ENCODE measurements at regions not wholly inside any gene's neighbourhood (a gene's known extent, or its start where the extent isn't known, plus 50 kb on each side); places are given as distances from the start of the nearest gene placed in this dataset.

DNA sequence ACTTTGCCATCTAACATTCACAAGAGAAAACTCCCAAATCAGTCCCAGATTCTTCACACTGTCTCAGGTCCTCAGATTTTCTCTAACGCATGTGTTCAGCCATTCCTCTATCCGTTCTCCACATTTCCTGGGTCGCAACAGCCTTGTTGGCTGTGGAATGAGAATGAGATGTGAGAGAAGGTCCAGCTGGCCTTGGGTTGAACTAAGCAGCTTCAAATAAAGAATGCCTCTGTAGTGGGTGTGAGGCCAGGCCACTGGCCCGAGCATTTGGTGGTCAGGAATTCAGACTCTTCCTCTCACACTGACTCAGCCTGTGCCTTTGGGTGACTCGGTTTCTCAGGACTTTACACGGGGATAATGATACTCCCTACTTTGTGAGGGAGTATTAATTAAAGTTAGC lies 73.8 kb upstream of the CCN6 start:
- H3K27me3 Mint-ChIP-seq (ENCODE audit: low read depth) = no peaks in the 10 kb centered on the region

DNA sequence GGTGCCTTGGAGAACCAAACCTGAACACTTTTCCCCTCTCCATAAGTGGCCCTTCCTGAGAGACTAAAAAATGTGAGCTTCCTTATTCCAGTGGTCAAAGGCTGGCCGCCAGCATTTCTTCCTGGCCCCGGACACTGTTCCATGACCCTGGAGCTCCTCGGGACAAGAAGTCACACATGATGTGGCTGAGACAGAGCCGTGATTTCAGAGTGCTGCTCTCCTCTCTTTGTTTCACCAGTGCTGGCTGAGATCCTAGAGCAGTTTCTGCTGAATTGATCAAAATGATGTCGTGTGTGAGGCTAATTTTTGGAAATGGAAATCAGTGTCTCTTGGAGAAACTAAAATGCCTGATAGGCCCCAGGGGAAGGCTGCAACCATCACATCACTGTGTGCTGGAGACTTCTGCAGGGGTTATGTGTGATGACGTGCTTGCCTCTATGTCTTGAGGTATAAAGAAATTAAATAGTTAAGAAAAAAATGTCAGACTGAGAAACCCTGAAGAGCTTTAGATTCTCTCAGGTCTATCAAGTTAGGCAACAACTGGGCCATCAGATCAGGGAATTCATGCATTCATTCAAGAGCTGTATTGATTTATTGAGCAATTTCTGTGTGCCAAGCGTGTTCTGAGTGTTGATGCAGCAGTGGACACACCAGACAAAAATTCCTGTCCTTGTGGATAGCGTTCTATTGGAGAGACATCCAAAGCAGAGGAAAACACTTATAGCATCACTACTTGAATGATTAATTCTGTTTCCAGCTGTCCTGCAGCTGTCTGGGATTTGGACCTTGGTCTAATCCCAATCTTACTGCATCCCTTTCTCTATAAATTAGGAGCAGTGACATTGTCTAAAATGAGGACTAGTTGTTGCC lies 72.7 kb upstream of the CCN6 start:
- Mint-ChIP-seq H3K9me3 (ENCODE audit: insufficient read depth) (no peaks in the 10 kb centered on the region), H3K36me3 (ENCODE audit: low read depth) (no peaks in the 10 kb centered on the region), H3K27ac (no peak overlapping the region), H3K4me3 (no peak overlapping the region), H3K27me3 (ENCODE audit: low read depth) (no peaks in the 10 kb centered on the region), H3K4me1 (ENCODE audit: low read depth) (peaks cover 41% of the 10 kb centered on the region)
- ATAC-seq = no peak
- DNase-seq = no peak
- CTCF ChIA-PET = no interaction called here
- POLR2A ChIA-PET = interaction anchor here (0.7 kb wide), 1 partner anchor 62 kb away, joined by 3 read pairs; no protein-coding TSS in a partner anchor

More for the DNA sequence above, 73.8 kb upstream of the CCN6 start:
- H3K4me1 Mint-ChIP-seq (ENCODE audit: low read depth) = peaks cover 42% of the 10 kb centered on the region
- H3K36me3 Mint-ChIP-seq (ENCODE audit: low read depth) = no peaks in the 10 kb centered on the region
- ChIA-PET POLR2A (no interaction called here), CTCF (no interaction called here)
- H3K9me3 Mint-ChIP-seq (ENCODE audit: insufficient read depth) = no peaks in the 10 kb centered on the region
- H3K4me3 Mint-ChIP-seq = no peak overlapping the region
- ATAC-seq = no peak
- H3K27ac Mint-ChIP-seq = no peak overlapping the region
- DNase-seq = no peak

DNA sequence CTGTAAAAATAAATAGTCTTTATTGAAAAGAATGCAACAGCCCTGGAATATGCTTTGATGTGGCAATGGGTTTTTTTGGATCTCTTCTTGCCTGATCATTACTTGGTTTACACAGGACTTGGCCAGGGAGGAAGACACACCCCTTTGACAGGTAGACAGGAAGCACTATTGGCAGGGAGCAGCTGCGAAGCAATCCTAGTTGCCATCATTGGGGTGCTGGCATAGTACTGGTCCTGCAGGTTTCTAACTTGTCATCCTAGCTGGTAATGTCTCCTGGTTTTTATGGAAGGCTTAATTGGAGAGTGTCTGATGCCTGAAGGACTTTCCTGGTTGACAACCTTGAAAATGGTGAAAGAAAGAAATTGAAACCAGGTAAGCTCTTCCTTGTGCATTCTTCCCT lies 71.2 kb upstream of the CCN6 start:
- Mint-ChIP-seq H3K4me1 (ENCODE audit: low read depth) (peaks cover 47% of the 10 kb centered on the region), H3K4me3 (no peak overlapping the region), H3K9me3 (ENCODE audit: insufficient read depth) (no peaks in the 10 kb centered on the region), H3K36me3 (ENCODE audit: low read depth) (no peaks in the 10 kb centered on the region), H3K27me3 (ENCODE audit: low read depth) (no peaks in the 10 kb centered on the region), H3K27ac (no peak overlapping the region)
- CTCF ChIA-PET = interaction anchor here (1.1 kb wide), 1 partner anchor 8 kb away, joined by 3 read pairs; no protein-coding TSS in a partner anchor
- POLR2A ChIA-PET = no interaction called here
- no peak for DNase-seq
- ATAC-seq = no peak

DNA sequence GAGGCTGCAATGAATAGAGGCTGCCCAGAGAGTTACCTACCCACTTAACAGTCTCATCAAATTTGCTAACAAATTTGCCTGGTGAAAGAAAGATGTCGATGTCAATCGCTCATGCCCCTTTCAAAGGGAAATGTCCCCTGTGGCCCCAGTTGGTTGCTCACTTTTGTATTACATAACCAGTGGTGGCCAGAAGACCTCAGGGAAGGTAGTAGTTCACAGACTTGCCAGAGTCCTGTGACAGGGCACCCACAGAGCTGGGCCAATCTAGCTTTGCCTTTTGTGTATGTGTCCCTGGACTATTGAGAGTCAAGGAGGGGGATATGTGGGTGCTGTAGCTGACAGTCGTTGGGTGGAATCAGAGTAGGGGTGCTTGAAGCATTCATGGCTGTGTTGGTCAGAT lies 70.7 kb upstream of the CCN6 start:
- Mint-ChIP-seq H3K36me3 (ENCODE audit: low read depth) (no peaks in the 10 kb centered on the region), H3K9me3 (ENCODE audit: insufficient read depth) (no peaks in the 10 kb centered on the region), H3K27ac (no peak overlapping the region), H3K4me1 (ENCODE audit: low read depth) (peaks cover 51% of the 10 kb centered on the region), H3K4me3 (no peak overlapping the region), H3K27me3 (ENCODE audit: low read depth) (no peaks in the 10 kb centered on the region)
- no peak for DNase-seq
- POLR2A ChIA-PET = no interaction called here
- no peak for ATAC-seq
- CTCF ChIA-PET = interaction anchor here (1.1 to 2.2 kb wide), 2 partner anchors 9 to 10 kb away, joined by 3 to 8 read pairs; no protein-coding TSS in a partner anchor

DNA sequence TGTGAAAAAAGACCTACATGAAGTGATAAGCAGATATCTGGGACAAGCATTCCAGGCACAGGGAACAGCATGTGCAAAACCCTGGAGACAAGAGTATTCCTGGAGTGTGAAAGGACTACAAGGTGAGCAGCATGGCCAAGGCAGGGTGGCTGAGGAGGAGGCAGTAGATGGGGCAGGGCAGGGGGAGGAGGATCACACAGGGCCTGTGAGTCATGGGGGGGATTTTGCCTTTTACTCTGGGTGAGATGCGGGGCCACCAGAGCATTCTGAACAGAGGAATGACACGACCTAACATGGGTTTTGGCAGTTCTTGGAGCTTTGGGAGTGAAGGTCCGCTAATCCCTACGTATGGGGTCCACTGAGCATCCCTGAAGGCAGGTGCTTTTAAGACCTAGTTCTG lies 69.8 kb upstream of the CCN6 start:
- Mint-ChIP-seq H3K27me3 (ENCODE audit: low read depth) (no peaks in the 10 kb centered on the region), H3K4me3 (no peak overlapping the region), H3K36me3 (ENCODE audit: low read depth) (peaks cover 3% of the 10 kb centered on the region), H3K9me3 (ENCODE audit: insufficient read depth) (no peaks in the 10 kb centered on the region), H3K27ac (peak overlapping the region; percentile 28), H3K4me1 (ENCODE audit: low read depth) (peaks cover 59% of the 10 kb centered on the region)
- ChIA-PET POLR2A (no interaction called here), CTCF (interaction anchor here (1.5 to 2.2 kb wide), 2 partner anchors 11 to 114 kb away, joined by 3 to 8 read pairs; no protein-coding TSS in a partner anchor)
- DNase-seq = no peak
- no peak for ATAC-seq

DNA sequence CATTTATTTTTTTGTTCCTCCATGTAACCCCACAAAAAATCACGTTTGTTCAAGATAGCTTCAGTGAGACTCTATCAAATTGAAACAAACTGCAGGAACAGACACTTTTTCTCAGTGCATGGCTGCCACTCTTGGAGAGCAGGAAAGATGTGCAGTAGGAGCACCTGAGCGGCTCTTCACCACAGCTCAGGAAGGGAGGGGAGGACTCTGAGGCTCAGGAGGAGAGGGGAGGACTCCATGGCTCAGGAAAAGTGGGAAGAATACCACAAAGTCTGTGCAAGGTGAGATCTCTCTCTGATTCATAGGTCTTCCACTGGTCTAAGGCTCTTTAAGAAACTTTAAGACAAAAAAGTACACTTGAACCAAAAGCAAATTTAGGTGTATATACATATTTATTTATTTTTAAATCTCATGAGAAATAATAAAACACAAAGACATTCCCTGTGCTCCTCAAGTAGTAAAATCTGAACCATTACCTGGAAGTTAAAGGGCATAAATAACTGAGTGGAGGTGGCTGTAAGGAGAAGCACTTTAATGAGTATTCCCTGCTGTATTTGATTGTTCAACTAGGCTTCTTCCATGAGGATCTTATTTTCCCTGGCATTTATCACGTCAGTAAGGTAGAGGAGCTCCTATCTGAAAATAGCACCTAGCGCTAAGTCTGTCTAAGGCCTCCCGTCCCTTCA lies 69.2 kb upstream of the CCN6 start:
- POLR2A ChIA-PET = no interaction called here
- Mint-ChIP-seq H3K27ac (peak overlapping the region; percentile 37), H3K4me1 (ENCODE audit: low read depth) (peaks cover 61% of the 10 kb centered on the region), H3K36me3 (ENCODE audit: low read depth) (peaks cover 3% of the 10 kb centered on the region), H3K27me3 (ENCODE audit: low read depth) (no peaks in the 10 kb centered on the region), H3K4me3 (no peak overlapping the region), H3K9me3 (ENCODE audit: insufficient read depth) (no peaks in the 10 kb centered on the region)
- ATAC-seq = no peak
- CTCF ChIA-PET = interaction anchor here (0.7 to 2.2 kb wide), 7 partner anchors 11 to 274 kb away, joined by 3 to 8 read pairs (median 4); partner anchors contain the start of gene FYN
- no peak for DNase-seq

DNA sequence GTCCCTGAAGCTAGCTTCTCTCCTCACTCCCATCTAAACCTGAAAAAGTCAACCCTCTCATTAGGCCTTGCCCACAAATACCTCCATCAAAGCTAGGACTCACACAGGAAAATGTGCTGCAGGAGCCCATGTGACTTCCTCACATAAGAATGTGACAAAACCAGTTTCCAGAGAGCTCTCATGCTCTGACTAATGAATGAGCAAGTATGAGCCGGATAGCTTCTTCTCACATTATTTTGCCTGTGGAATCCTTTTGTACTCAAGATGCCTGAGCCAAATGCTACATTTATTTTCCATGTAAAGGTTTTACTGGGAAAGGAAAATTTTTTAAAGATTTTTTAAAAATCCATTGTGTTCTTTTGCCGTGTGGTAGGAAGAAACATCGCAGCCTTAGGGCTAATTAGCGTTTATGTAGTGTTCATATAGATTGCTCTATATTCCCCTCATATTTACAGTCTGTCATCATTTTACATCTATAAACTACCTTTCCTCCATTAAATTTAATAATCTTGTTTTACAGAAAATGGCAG lies 68.6 kb upstream of the CCN6 start:
- ChIA-PET POLR2A (no interaction called here), CTCF (interaction anchor here (0.7 to 2.2 kb wide), 7 partner anchors 12 to 275 kb away, joined by 3 to 8 read pairs (median 4); partner anchors contain the start of gene FYN)
- Mint-ChIP-seq H3K4me3 (no peak overlapping the region), H3K4me1 (ENCODE audit: low read depth) (peaks cover 64% of the 10 kb centered on the region), H3K27me3 (ENCODE audit: low read depth) (no peaks in the 10 kb centered on the region), H3K36me3 (ENCODE audit: low read depth) (peaks cover 3% of the 10 kb centered on the region), H3K27ac (peak overlapping the region; percentile 37), H3K9me3 (ENCODE audit: insufficient read depth) (no peaks in the 10 kb centered on the region)
- DNase-seq = peak; percentile 42
- ATAC-seq = peak; percentile 65

DNA sequence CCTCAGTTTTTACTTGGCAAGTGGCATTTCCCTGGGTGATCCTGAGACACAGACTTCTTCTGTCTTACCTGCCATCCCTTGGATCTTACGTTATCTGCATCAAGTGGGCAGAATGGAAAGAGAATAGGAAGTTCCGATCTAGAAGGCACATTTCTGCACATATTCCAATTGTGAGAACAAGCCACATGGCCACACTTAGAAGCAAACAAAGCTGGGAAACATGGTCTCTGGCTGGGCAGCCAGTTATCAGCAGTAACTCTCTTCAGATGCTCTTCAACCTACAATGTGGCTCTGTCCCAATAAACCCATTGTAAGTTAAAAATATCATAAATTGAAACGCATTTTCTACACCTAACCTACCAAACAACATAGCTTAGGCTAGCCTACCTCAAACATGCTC lies 67.3 kb upstream of the CCN6 start:
- no peak for ATAC-seq
- CTCF ChIA-PET = interaction anchor here (0.7 to 1.9 kb wide), 4 partner anchors 13 to 277 kb away, joined by 3 to 6 read pairs (median 4); partner anchors contain the start of gene FYN
- Mint-ChIP-seq H3K27me3 (ENCODE audit: low read depth) (no peaks in the 10 kb centered on the region), H3K9me3 (ENCODE audit: insufficient read depth) (no peaks in the 10 kb centered on the region), H3K36me3 (ENCODE audit: low read depth) (peaks cover 3% of the 10 kb centered on the region), H3K4me3 (no peak overlapping the region), H3K27ac (no peak overlapping the region), H3K4me1 (ENCODE audit: low read depth) (peaks cover 77% of the 10 kb centered on the region)
- POLR2A ChIA-PET = interaction anchor here (0.8 kb wide), 1 partner anchor 14 kb away, joined by 3 read pairs; no protein-coding TSS in a partner anchor
- no peak for DNase-seq

DNA sequence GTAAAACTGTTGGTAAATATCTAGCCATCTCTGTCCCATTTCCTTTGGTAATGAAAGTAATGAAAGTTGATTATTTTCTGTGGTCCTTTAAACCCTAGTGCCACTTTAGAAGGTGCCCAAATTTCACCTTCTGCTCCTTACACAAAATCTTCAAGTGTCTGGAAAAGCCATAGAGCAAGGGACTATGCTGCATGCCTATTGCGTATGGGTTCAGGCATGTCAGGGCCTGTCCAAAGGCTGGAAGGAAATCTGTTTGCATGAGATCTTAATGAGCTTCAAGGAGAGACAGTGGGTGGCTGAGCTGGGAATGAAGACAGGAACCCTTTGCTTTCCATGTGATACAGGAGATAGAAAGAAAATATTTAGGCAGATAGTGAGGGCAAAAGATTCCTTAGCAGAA lies 66.6 kb upstream of the CCN6 start:
- POLR2A ChIA-PET = no interaction called here

DNA sequence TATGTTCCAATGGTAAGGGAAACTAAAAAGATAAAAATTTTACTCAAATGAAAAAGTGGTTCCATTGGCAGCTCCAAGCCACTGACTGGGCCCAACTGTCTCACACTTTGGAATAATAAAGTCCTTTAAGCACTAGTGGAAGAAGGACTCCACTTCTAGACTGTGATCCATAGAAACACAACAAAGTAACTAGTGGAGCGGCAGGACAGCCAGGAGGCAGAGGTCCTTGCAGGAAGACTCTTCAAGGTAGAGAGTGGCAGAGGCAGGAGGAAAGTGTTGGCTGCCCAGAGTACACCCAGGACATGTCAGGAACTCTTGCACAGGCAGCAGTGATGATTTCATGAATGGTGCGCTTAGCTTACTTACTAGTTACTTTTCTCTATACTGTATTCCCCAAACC lies 65.0 kb upstream of the CCN6 start:
- no peaks in the 10 kb centered on the region for H3K9me3 Mint-ChIP-seq (ENCODE audit: insufficient read depth)
- peak overlapping the region; percentile 82 for H3K27ac Mint-ChIP-seq
- no peak overlapping the region for H3K4me3 Mint-ChIP-seq
- no peak for ATAC-seq
- peaks cover 83% of the 10 kb centered on the region for H3K4me1 Mint-ChIP-seq (ENCODE audit: low read depth)
- H3K27me3 Mint-ChIP-seq (ENCODE audit: low read depth) = no peaks in the 10 kb centered on the region
- no peak for DNase-seq
- H3K36me3 Mint-ChIP-seq (ENCODE audit: low read depth) = peaks cover 3% of the 10 kb centered on the region
- CTCF ChIA-PET = interaction anchor here (1.8 to 2.3 kb wide), 2 partner anchors 15 to 54 kb away, joined by 5 to 11 read pairs; no protein-coding TSS in a partner anchor
- POLR2A ChIA-PET = no interaction called here

More for the DNA sequence above, 66.6 kb upstream of the CCN6 start:
- Mint-ChIP-seq H3K27ac (peak overlapping the region; percentile 3), H3K36me3 (ENCODE audit: low read depth) (peaks cover 3% of the 10 kb centered on the region), H3K9me3 (ENCODE audit: insufficient read depth) (no peaks in the 10 kb centered on the region), H3K27me3 (ENCODE audit: low read depth) (no peaks in the 10 kb centered on the region), H3K4me3 (no peak overlapping the region), H3K4me1 (ENCODE audit: low read depth) (peaks cover 81% of the 10 kb centered on the region)
- CTCF ChIA-PET = interaction anchor here (1.0 to 1.9 kb wide), 8 partner anchors 9 to 277 kb away, joined by 3 to 8 read pairs (median 4); partner anchors contain the start of gene FYN
- no peak for ATAC-seq
- no peak for DNase-seq

DNA sequence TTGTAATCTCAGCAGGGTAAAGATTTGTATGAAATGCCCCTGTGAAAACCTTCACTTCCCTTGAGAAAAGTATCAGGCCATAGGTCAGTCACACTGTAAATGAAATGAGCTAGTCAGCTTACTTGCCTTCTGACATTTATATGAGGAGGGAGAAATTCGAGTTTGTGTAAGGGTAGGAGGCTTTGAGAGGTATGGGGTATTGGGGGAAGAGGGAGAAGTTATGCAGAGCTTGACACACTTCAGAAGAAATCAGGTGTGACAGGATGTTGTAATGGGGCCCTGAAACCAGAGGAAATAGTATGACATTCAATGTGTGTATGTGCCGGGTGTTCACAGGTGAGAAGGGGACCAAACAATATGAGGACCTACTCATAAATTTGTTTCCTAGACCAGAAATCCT lies 64.2 kb upstream of the CCN6 start:
- peaks cover 3% of the 10 kb centered on the region for H3K36me3 Mint-ChIP-seq (ENCODE audit: low read depth)
- peak; percentile 47 for DNase-seq
- ChIA-PET CTCF (interaction anchor here (0.7 to 2.3 kb wide), 10 partner anchors 16 to 731 kb away, joined by 3 to 11 read pairs (median 3); partner anchors contain the start of gene FYN), POLR2A (interaction anchor here (1.0 kb wide), 1 partner anchor 152 kb away, joined by 3 read pairs; no protein-coding TSS in a partner anchor)
- ATAC-seq = peak; percentile 63
- no peaks in the 10 kb centered on the region for H3K27me3 Mint-ChIP-seq (ENCODE audit: low read depth)
- H3K4me1 Mint-ChIP-seq (ENCODE audit: low read depth) = peaks cover 85% of the 10 kb centered on the region
- no peaks in the 10 kb centered on the region for H3K9me3 Mint-ChIP-seq (ENCODE audit: insufficient read depth)
- H3K4me3 Mint-ChIP-seq = no peak overlapping the region
- H3K27ac Mint-ChIP-seq = peak overlapping the region; percentile 82

Data from activated CD8-positive, alpha-beta T cell treated with anti-CD3 and anti-CD28 coated beads, Interleukin-2, amount 10 ng/mL, durations not matched to agents 7 days and 5 days (primary cell).